Sigmoid colon (tissue), 3 donors: ENCODE measurements at regions not wholly inside any gene's neighbourhood (a gene's known extent, or its start where the extent isn't known, plus 50 kb on each side); places are given as distances from the start of the nearest gene placed in this dataset.

Source experiments
- CTCF ChIP-seq, 4 experiments: fragments of 450-650 bp in 3 of 4; fragments of 200-600 bp in 1 of 4; IDR thresholded peaks; one replicate each; pipeline ENCODE4 v1.5.1; 2016 to 2019; ENCODE audit warnings: antibody characterized with exemption in 4 of 4, mild to moderate bottlenecking in 3 of 4, moderate library complexity in 2 of 4
- POLR2A ChIP-seq, 2 donors: fragments of 450-650 bp; IDR thresholded peaks; one replicate each; pipeline ENCODE4 v1.6.1; 2016; ENCODE audit warnings: antibody characterized with exemption in 2 of 2, mild to moderate bottlenecking in 2 of 2, moderate library complexity in 2 of 2

DNA sequence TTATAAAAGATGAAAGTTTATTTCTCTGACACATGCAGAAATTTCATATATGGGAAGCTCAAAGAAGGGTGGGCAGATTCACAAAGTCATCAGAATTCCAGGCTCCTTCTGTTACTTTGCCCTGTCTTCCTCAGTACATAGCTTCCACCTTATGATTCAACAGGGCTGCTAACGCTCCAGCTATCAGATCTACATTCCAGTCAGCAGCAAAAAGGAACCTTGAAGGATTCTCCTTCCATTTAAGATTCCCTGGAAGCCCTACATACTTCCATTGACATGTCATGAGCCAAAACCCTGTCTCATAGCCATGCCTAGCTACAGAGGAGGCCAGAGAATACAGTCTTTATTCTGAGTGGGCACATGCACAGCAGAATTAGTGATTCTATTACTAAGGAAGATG lies 103.3 kb downstream of the NCR2 start:
- no peak for TF ChIP-seq CTCF (IDR thresholded peaks at IDR 0.05)
- no peak for TF ChIP-seq POLR2A (IDR thresholded peaks at IDR 0.05)
